ENCODE measurements at regions not wholly inside any gene's neighbourhood (a gene's known extent, or its start where the extent isn't known, plus 50 kb on each side); places are given as distances from the start of the nearest gene placed in this dataset. TPM values are rescaled to one million over a fixed set of nuclear protein-coding genes. Genes with fewer than 3 reads are reported as not detected.
A peak's percentile ranks its signal among the peaks of the same experiment; 100 is the strongest.
"Not testable (repeated sequence)": the region's sequence is repeated elsewhere in the genome, so short reads cannot be mapped to it uniquely, and the experiment has no call there.

DNA sequence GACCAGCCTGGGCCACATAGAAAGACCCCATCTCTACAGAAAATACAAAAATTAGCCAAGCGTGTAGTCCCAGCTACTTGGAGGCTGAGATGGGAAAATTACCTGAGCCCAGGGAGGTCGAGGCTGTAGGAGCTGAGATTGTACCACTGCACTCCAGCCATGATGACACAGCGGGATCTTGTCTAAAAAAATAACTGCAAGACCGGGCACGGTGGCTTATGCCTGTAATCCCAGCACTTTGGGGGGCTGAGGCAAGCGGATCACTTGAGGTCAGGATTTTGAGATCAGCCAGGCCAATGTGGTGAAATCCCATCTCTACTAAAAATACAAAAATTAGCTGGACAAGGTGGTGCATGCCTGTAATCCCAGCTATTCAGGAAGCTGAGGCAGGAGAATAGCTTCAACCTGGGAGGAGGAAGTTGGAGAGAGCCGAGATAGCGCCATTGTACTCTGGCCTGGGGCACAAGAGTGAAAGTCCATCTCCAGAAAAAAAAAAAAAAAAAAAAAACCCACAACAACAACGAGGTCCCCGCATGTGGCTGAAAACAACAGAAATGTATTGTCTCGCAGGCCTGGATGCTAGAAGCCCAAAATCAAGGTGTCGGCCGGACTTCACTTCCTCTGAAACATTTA, 50.7 kb upstream of the DEFB108B start:
- DNase-seq; H4K20me1 ChIP-seq (ENCODE audit: insufficient read depth); H3K79me2 ChIP-seq (ENCODE audit: insufficient read depth); H3K27me3 ChIP-seq (replicated peaks; ENCODE audit: insufficient read depth); H3K9me2 ChIP-seq (ENCODE audit: insufficient read depth); H2AFZ ChIP-seq; H3K9me3 ChIP-seq (ENCODE audit: low read depth); H3K36me3 ChIP-seq (ENCODE audit: low read depth); H3K27ac ChIP-seq; H3K4me2 ChIP-seq (ENCODE audit: unreplicated experiment); in situ Hi-C loops (cut with MboI); H3K4me1 ChIP-seq (ENCODE audit: insufficient read depth); H3K9ac ChIP-seq; H3K4me3 ChIP-seq; H3F3A ChIP-seq (ENCODE audit: insufficient read depth): not testable (repeated sequence)
- WGBS, 2 experiments (ENCODE audit: low coverage in 1 of 2, low lambda C conversion rate in 2 of 2, missing lambda C conversion rate in 2 of 2): 92 to 95% methylated on average over 13 of the region's 13 CpGs

DNA sequence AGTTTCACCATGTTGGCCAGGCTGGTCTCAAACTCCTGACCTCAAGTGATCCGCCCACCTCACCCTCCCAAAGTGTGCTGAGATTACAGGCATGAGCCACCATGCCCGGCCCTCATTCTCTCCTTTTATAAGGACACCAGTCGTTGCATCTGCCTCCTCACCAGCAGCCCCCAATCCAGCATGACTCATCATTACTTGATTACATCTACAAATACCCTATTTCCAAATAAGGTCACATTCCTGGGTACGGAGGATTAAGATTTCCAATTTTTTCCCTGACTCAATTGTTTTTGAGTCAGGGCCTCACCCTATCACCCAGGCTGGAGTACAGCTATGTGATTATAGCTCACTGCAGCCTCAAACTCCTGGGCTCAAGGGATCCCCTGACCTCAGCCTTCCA, 49.8 kb upstream of the DEFB108B start:
- H3K4me1 ChIP-seq (ENCODE audit: insufficient read depth); H3K9me3 ChIP-seq (ENCODE audit: low read depth); H3K79me2 ChIP-seq (ENCODE audit: insufficient read depth); H3K9ac ChIP-seq; H3K4me2 ChIP-seq (ENCODE audit: unreplicated experiment); H3K4me3 ChIP-seq; H3K27ac ChIP-seq; H3K27me3 ChIP-seq (replicated peaks; ENCODE audit: insufficient read depth); H4K20me1 ChIP-seq (ENCODE audit: insufficient read depth); H3K36me3 ChIP-seq (ENCODE audit: low read depth); H3K9me2 ChIP-seq (ENCODE audit: insufficient read depth); in situ Hi-C loops (cut with MboI); H2AFZ ChIP-seq; H3F3A ChIP-seq (ENCODE audit: insufficient read depth): not testable (repeated sequence)
- DNase-seq: peak; percentile 48
- WGBS, 2 experiments (ENCODE audit: low coverage in 1 of 2, low lambda C conversion rate in 2 of 2, missing lambda C conversion rate in 2 of 2): 26 to 42% methylated on average over 3 to 4 of the region's 4 CpGs

Small RNA genes lying in the stretch of these regions (small RNA-seq; reads per million reads assigned to genes)
- not detected for gene SNRPCP14 (ENCODE audit: low read depth, low replicate concordance)
